Medulla oblongata (tissue), 1 donor: ENCODE measurements at regions not wholly inside any gene's neighbourhood (a gene's known extent, or its start where the extent isn't known, plus 50 kb on each side); places are given as distances from the start of the nearest gene placed in this dataset.
A peak's percentile ranks its signal among the peaks of the same experiment; 100 is the strongest.
"Not testable (repeated sequence)": the region's sequence is repeated elsewhere in the genome, so short reads cannot be mapped to it uniquely, and the experiment has no call there.

Source experiments
- DNase-seq: peaks from one replicate; pipeline ENCODE4 v3.0.0-alpha.2; 2015; ENCODE audit errors: extremely low spot score

DNA sequence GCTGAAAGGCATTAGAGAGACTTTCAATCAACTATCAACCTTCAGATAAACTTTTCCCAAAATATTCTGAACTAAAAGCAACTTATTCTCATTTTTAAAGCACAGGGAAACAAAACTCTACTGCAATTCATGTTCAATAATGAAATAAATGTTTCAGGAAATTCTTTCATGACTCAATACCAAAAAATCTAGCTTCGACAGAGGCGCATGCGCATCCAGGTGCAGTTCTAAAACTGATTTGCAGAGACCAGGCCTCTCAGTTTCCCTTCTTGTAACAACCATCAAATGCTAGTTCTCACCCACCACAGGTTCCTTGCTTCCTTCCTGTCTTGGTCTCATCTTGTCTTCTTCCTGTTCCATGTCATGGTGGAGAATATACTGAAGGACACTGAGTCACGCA, 55.3 kb upstream of the NRBF2 start:
- DNase-seq, result no peak

DNA sequence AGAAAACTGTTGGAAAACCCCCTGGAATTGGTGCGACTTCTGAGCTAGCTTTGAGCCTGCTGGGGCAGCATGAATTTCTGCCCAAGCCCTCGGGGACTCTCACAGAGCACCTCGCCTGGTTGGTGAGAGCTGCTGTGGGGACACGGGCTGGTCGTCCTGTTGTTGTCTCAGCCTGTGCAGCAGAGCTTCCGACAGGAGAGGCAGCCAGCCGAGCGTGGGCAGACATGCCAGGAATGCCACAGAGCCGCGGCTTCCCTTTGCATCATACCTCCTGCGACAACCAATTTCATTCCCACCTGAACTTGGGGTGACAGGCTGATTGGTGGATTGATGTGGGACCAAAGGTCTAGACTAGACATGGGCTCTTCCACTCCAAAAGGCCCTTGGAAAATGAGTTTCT, 60.2 kb upstream of the NRBF2 start:
- DNase-seq, result no peak

DNA sequence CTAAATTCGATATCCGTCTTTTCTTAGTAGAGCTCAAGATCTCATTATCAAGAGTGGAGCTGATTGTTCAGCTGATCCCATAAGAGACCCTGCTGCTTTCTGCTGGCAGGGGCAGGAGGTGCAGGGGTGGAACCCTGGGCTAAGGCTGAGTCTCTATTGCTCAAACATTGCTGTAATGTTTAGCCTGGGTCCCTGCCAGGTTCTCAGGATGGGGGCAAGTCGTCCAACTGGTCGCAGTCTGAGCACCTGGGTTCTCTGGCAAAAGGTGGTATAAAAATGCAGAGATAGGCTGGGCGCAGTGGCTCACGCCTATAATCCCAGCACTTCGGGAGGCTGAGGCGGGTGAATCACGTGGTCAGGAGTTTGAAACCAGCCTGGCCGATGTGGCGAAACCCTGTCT, 62.0 kb upstream of the NRBF2 start:
- no peak for DNase-seq

DNA sequence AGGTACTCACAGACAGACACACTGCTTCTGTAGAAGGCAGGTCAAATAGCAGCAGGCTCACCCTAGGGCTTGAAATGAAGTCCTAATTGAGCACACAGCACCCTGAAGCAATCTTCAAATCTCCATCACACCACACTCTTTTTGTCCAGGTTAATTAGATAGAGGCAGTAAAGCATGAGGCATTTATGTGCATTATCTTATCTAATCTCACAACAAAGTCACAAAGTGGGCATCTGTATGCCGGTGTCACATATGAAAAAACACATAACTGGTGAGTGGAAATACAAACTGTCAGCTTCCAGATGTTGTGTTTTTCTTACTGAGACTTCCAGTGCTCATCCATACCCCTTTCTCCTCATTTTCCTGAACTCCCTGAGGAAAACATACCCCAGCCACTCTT, 63.8 kb upstream of the NRBF2 start:
- DNase-seq, result no peak

DNA sequence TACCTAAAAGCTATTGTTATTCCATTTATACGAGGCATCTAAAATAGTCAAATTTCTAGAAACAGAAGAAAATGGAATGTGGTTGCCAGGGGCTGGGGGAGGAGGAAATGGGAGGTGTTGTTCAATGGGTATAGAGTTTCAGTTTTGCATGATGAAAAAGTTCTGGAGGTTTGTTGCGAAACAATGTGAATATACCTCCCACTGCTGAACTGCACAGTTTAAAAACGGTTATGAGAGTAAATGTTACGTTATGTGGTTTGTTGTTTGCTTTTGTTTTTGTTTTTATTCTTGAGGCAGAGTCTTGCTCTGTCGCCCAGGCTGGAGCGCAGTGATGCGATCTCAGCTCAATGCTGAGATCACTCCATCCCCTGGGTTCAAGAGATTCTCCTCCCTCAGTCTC, 64.9 kb upstream of the NRBF2 start:
- no peak for DNase-seq

DNA sequence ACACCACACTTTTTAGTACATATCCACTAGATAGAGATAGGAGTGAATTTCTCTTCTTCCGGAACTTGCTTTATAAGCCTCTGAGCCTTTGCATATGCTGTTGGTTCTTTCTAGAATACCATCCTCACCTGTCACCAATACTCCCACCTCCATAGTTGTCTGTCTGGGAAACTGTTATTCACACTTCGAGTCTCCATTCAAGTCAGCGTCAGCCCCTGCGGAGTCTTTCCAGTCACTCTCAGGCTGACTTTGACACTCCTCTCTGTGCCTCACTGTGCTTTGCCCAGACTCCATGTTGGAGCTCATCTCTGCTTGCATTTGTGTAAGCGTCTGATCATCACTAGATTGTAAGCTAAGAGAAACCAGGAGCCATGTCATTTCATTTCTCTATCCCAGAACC, 66.5 kb upstream of the NRBF2 start:
- DNase-seq, result no peak

DNA sequence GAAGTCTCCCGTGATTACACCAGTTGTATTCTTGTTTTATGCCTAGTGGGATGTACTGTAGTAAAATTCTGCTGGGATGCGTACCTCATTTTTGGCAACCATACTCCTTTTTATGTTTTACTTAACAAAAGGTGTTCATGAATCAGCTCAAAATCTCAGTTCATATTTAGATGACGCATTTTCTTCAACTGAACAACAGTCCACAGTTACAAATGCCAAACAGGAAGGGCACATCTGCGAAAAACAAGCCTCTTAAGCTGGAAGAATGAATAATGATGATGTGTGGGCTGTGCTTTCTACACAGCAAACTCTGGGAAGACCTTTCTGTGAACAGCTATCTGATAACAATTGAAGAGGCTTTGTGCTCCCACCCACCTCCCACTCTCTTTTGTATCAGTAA, 68.4 kb upstream of the NRBF2 start:
- no peak for DNase-seq

DNA sequence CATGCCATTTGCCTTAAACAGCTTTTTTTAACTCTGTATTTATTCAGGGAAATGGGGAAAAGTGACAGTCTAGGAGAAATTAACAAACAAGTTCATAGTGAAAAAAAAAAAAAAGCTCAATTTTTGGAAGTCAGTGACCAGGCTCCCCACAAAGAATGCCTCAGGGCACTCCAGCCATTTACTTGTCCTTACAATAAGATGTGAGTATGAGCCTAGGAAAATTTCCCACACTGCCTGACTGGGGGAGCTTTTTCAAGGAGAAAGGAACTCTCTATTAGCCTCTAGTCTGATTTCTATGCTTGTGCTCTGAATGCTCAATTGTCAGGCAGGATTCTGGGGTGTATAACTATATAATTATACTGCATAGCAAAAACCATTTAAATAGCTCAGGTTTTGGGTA, 74.9 kb upstream of the NRBF2 start:
- DNase-seq, result no peak

DNA sequence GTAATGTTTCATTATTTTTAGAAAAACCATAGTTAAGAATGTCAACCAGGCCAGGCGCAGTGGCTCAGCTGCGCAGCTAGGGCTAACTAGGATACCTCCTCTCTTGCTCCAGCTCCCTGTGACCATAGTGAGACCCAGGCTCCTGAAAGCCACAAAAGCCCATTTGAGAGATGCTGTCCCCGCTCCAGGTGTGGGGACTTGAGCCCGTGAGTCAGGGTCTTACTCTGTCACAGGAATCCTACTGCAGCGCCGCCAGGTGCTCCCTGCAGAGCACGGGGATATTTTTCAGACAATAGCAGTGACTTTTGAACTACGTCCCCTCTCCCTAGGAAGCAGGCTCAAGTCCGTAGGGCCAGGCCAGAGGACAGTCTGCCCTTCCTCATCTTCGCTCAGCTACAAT, 75.6 kb upstream of the NRBF2 start:
- no peak for DNase-seq

DNA sequence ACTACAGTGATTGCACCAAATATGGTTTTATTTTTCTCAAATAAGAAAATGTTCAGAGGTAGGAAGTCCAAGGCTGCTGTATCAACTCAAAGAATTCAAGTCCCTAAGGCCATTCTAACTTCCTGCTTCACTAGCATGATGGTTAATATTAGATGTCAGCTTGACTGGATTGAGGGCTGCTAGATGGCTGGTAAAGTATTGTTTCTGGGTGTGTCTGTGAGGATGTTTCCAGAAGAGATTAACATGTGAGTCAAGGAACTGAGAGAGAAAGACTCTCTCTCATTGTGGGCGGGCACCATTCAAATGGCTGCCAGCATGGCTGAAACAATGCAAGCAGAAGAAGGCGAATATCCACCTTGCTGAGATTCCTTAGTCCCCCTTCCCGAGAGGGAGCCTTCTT, 77.4 kb upstream of the NRBF2 start:
- no peak for DNase-seq

DNA sequence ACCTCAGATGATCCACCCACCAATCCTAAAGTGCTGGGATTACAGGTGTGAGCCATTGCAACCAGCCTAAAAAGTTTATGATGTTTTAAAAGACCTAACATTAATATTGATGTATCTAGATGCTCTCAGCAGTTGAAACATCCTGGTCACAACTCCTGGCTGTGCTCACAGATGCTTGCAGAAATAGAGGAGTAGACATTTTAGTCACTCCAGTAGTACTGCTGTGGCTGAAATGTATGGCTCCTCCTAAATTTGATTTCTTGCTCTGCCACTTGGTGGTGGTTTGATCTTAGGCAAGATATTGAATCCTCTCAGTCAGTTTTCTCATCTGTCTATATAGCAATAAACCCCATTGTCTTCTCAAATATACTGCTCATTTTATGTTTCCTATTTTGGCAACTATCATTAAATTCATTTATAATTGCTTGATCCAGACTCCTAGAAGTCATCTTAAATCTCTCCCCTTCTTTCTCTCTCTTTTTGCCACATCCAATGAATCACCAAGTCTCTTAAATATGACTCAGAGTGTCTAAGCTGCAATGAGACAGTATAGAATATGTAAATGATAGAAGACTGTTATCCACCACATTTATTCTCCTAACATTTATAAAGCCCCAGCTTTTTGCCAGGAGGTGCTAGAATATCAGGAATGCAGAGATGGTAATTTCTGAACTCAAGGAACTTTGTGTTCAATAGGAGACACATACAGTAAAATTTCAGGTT, 78.1 kb upstream of the NRBF2 start:
- DNase-seq, result no peak

DNA sequence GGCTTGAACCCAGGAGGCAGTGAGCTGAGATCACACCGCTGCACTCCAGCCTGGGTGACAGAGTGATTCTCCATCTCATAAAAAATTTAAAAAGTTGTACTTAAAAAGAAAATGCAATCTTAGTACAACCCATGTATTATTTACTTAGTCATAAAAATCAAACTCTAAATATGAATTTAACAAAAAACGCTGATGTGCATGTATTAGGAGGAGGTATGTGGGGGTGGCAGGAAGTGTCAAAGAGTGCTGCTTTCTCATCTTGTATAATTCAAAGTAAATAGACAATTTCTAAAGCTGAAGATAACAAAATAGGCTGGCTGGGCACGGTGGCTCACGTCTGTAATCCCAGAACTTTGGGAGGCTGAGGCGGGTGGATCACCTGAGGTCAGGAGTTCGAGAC, 81.0 kb upstream of the NRBF2 start:
- DNase-seq, result no peak

DNA sequence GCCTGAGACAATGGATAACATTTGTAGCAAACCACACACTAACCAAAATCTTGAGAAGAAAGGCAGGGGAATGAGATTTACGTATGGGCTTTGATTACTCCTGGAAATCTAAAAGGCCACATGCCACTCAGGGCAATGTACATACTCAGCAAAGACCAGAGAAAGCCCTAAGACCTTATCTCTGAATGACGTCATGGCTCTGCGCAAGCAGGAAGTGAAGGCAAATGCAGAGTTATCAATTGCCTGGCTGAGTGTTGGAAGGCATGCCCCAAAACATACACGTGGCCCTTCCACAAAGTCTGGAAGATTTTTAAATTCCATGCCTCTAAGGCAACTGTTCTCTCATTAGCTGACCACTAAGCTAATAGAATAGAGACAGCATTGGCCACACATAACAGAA, 90.9 kb upstream of the NRBF2 start:
- no peak for DNase-seq

DNA sequence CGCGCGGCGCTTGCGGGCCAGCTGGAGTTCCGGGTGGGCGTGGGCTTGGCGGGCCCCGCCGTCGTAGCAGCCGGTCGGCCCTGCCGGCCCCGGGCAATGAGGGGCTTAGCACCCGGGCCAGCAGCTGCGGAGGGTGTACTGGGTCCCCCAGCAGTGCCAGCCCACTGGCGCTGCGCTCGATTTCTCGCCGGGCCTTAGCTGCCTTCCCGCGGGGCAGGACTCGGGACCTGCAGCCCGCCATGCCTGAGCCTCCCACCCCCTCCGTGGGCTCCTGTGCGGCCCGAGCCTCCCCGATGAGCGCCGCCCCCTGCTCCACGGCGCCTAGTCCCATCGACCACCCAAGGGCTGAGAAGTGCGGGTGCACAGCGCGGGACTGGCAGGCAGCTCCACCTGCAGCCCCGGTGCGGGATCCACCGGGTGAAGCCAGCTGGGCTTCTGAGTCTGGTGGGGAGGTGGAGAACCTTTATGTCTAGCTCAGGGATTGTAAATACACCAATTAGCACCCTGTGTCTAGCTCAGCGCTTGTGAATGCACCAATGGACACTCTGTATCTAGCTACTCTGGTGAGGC, 99.4 kb upstream of the NRBF2 start:
- DNase-seq, result not testable (repeated sequence)

DNA sequence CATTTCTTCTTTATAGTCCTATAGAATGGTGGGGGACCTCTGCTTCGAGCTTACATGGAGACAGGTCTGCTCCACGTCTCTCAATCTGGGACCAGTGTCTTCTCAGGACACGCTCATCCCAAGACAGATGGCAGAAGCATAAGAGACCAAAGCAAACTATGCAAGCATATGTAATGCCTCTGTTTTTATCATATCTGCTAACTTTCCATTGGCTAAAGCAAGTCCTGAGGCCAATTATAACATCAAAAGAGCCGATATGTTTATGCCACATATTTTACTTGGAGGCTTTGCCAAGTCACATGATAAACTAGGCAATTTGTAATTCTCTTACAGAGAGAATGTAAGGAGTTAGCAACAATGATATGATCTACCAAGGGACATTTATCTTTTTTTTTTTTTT, 102.6 kb upstream of the NRBF2 start:
- DNase-seq, result no peak

DNA sequence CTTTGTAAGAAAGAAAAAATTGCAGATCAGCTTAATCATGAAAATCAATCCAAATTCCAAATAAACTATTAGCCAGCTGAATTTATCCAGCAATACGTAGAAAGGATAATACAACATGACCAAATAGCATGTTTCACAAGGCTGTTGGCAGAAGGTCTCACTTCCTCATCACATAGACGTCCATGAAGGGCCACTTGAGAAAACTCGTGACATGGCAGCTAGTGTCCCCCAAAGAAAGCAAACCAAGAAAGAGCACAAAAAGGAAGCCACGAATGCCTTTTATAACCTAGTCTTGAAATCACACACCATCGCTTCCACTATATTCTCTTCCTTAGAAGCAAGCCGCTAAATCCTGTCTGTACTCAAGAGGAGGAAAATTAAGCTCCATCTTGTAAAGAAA, 105.6 kb upstream of the NRBF2 start:
- peak; percentile 82 for DNase-seq

DNA sequence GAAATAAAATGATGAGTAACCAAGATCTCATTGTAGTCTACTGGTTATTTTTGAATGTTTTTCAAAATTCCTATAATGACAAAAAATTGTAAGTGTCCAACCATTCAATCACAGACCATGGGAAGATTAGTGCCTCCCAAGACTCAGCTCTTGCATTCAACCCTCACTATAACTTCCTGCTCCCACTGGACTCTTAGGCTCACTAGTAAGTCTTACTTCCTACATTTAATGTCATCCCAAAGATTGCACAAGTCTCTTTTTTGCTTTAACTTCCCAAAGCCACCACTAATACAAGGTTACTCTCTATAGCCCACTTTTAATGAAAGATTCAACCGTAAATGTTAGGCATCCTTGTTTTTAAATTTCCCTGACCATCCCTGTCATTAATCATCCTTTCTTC, 111.9 kb upstream of the NRBF2 start:
- no peak for DNase-seq

DNA sequence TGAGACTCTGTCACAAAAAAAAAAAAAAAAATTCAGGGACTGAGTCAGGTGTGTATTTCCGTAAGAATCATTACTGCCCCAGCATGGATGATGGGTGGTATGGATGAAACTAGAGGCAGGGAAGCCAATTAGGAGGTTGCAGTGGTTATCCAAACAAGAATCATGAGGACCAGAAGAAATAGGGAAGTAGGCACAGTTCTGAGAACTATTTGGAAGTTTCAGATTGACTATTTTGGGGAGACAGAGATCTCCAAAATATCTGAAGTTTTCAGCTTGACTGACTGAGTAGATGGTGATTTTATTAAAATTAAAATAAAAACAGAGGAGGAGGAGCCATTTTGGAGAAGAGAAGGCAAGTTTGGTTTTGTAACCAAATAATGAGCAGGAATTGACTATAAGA, 119.4 kb upstream of the NRBF2 start:
- peak; percentile 42 for DNase-seq

DNA sequence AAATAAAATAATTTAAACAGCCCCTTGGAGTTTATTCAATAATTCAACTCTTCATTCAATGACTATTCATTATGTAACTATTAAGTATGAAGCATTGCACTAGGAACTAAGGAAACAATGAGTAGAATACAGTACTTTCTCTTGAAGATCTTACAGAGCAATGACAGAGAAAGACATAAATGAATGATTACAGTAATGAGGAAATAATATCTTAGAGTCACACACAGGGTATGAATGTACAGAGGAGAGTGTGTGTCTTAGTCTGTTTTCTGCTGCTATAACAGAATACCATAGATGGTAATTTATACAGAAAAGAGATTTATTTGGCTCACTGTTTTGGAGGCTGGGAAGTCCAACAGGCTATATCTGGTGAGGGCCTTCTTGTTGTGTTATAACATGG, 120.5 kb upstream of the NRBF2 start:
- DNase-seq, result no peak

DNA sequence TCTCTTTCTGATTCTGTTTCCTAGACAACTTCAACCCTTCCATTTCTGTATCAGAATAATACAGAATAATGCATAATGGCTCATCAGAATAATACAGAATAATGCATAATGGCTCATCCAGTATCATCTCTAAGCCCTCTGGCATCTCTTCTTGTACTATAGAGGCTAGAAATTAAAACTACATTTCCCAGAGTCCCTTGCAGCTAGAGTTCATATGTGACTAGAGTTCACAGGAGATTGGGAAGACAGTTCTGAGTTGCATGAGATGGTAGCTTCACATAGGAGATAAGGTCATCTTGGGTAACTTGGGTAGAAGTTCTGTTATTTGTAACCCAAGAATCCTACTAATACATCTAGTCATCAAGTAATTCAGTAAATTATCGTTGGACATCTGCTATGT, 122.9 kb upstream of the NRBF2 start:
- no peak for DNase-seq

DNA sequence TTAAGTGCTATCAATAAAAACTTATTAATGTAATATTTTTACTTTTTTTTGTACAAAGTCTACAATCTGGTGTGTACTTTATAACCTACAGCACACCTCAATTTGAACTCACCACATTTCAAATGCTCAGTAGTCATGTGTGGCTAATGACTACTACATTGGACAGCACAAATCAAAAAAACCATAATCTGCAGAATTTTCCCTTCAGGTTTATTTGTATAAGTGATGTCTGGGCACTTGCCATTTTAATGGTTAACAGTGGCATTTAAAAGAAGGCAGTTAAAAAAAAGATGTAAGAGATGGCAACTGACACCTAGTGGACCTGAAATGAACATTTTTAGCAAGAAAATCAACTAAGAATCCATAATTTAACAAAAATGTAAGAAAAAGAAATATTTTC, 124.6 kb upstream of the NRBF2 start:
- no peak for DNase-seq

DNA sequence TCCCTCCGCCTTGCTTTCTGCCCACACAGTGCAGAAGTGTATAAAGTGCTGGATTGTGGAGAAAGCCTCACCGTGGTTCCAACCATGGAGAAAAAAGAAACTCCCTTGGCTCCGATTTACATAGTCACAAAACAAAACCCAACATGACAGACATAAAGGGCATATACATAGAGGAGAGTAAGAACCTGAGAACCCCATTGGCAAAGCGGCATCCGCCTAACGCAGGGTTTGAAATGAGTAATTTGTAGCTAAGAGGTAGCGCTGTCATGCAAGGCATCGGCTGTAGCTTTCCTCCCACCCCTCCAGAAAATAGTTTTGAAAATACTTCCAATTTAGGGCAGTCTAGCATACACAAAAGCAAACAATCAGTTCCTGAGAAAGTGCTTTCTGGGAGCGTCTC, 126.0 kb upstream of the NRBF2 start:
- no peak for DNase-seq

DNA sequence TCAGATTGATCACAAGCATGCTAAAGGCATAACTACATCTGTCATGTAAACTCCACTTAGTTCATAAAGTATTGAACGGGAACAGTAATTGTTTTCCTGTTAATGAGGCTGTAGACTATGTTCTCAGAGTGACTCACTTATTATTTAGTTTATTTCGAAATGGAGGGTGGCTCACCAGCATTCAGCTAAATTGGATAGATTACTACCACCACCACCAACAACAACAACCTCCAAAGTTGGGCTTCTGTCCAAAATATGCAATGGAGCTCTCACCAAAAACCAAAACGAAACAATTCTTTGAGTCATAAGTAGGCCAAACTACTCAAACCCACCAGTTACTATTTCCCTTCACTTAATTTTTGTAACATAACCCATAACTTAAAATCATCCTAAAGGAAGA, 127.9 kb upstream of the NRBF2 start:
- no peak for DNase-seq

DNA sequence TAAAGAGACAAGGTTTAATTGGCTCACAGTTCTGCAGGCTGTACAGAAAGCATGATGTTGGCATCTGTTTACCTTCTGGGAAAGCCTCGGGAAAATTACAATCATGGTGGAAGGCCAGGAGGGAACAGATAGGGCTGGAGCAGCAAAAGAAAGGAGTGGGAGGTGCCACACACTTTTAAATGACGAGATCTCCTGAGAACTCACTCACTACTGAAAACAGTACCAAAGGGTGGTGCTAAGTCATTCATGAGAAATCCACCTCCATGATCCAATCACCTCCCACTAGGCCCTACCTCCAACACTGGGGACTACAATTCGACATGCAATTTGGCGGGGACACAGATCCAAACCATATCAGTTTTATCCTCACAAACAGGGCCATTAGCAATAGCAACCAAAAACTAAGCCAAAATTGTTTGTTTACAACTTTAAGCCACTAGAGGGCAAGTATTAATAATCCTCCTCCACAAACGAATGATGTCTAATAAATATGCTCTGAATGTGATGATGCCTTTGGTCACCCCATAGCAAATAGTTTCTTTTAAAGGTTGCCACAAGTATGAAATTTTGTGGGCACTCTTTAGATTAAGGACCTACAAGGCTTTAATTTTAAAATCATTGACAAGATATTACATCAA, 129.2 kb upstream of the NRBF2 start:
- no peak for DNase-seq
